Body of pancreas (tissue), 4 donors: ENCODE measurements at regions not wholly inside any gene's neighbourhood (a gene's known extent, or its start where the extent isn't known, plus 50 kb on each side); places are given as distances from the start of the nearest gene placed in this dataset.

Experiments
- CTCF ChIP-seq, 7 experiments: fragments of 450-650 bp in 4 of 7; fragments of 200-600 bp in 3 of 7; sonication (generic) in 3 of 7; IDR thresholded peaks; one replicate each; pipeline ENCODE4 v1.5.1; 2016 to 2019; ENCODE audit warnings: antibody characterized with exemption in 7 of 7
- POLR2A ChIP-seq, 3 donors: fragments of 450-650 bp; IDR thresholded peaks; one replicate each; pipeline ENCODE4 v1.6.1; 2016; ENCODE audit warnings: antibody characterized with exemption in 3 of 3, mild to moderate bottlenecking in 2 of 3

GRCh38 chr5:104708027-104708426, 1145.4 kb upstream of the NUDT12 start:
- TF ChIP-seq POLR2A (IDR thresholded peaks at IDR 0.05) (no peak), CTCF (IDR thresholded peaks at IDR 0.05) (no peak)
